GM12865 (cell line): ENCODE measurements at regions not wholly inside any gene's neighbourhood (a gene's known extent, or its start where the extent isn't known, plus 50 kb on each side); places are given as distances from the start of the nearest gene placed in this dataset.
"Not testable (repeated sequence)": the region's sequence is repeated elsewhere in the genome, so short reads cannot be mapped to it uniquely, and the experiment has no call there.

Experiments
- DNase-seq: peaks from one replicate; pipeline ENCODE4 v3.0.0; 2010; ENCODE audit warnings: low read depth
- H3K4me3 ChIP-seq: 2 replicates; pipeline ENCODE4 v1.5.1; 2011; ENCODE audit warnings: mild to moderate bottlenecking, low read depth, low read length, control low read depth
- CTCF ChIP-seq: IDR thresholded peaks from 2 replicates; pipeline ENCODE4 v1.5.1; 2011; ENCODE audit warnings: low read length, control low read depth, low read depth, inconsistent platforms; ENCODE audit not compliant: insufficient read depth; ENCODE audit errors: missing control alignments

- no peak for DNase-seq
- no peak for TF ChIP-seq CTCF
- no peak overlapping the region for H3K4me3 ChIP-seq
Observed at GRCh38 chr18:40120356-40120755, 1834.7 kb upstream of the PIK3C3 start.

GRCh38 chr18:40119581-40119980 lies 1835.5 kb upstream of the PIK3C3 start:
- not testable (repeated sequence) for H3K4me3 ChIP-seq, DNase-seq

GRCh38 chr18:40110455-40110854 lies 1844.6 kb upstream of the PIK3C3 start:
- TF ChIP-seq CTCF: no peak
- no peak for DNase-seq
- no peak overlapping the region for H3K4me3 ChIP-seq

GRCh38 chr18:40109252-40110049 lies 1845.6 kb upstream of the PIK3C3 start:
- no peak for TF ChIP-seq CTCF
- H3K4me3 ChIP-seq: no peak overlapping the region
- DNase-seq: peak; percentile 3

- TF ChIP-seq CTCF: no peak
- no peak for DNase-seq
- H3K4me3 ChIP-seq: no peak overlapping the region
Observed at GRCh38 chr18:40108596-40108995, 1846.4 kb upstream of the PIK3C3 start.

GRCh38 chr18:40102903-40103302 lies 1852.1 kb upstream of the PIK3C3 start:
- no peak overlapping the region for H3K4me3 ChIP-seq
- TF ChIP-seq CTCF: no peak

GRCh38 chr18:40099641-40100040 lies 1855.4 kb upstream of the PIK3C3 start:
- no peak for DNase-seq
- no peak overlapping the region for H3K4me3 ChIP-seq
- TF ChIP-seq CTCF: no peak

More at GRCh38 chr18:40102903-40103302, 1852.1 kb upstream of the PIK3C3 start:
- DNase-seq: no peak
